GM12872 (cell line): ENCODE measurements at regions not wholly inside any gene's neighbourhood (a gene's known extent, or its start where the extent isn't known, plus 50 kb on each side); places are given as distances from the start of the nearest gene placed in this dataset.

Experiments
- TF ChIP-seq, protein P1 (sequence below): IDR thresholded peaks from 3 replicates; pipeline ENCODE4 v1.5.1; 2011; ENCODE audit warnings: low read depth, mild to moderate bottlenecking, low read length, moderate library complexity; ENCODE audit not compliant: insufficient read depth

DNA sequence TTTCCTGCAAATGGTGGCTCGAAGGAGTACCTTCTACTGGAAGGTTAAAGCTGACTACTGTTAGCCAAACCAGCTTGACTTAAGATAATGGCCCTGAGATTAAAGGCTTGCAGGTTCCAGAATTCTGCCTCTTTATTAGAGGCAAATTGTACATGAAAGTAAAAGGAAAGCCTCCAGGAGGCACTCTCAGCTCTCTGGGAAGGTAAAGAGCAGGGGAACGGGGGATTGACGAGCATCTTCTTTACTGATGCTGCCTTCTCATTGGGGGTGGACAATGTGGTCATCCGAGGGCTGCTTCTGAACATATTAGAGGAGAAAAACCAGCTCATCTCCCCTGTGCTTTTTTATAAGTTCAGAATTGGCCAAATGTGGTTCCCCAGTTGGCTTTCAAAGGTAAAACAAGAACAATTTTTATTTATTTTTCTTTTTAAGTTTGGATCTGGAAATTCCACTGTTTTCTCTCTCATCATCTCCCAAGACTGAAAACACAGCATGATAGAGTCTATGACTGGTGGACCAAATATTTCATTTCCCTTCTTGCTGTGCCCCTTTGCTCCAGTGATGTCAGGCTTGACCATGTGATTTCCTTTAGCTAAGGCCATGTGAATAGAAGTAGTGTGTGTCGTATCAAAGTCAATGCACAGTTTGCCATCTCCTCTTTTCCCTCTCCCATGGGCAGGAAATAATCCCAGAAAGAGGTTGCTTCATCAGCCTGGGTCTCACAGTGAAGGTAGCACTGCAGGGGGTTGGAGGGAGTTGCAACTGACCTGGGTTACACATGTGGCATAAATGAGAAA lies 292.7 kb downstream of the PRDM2 start:
- TF ChIP-seq, protein P1, sequence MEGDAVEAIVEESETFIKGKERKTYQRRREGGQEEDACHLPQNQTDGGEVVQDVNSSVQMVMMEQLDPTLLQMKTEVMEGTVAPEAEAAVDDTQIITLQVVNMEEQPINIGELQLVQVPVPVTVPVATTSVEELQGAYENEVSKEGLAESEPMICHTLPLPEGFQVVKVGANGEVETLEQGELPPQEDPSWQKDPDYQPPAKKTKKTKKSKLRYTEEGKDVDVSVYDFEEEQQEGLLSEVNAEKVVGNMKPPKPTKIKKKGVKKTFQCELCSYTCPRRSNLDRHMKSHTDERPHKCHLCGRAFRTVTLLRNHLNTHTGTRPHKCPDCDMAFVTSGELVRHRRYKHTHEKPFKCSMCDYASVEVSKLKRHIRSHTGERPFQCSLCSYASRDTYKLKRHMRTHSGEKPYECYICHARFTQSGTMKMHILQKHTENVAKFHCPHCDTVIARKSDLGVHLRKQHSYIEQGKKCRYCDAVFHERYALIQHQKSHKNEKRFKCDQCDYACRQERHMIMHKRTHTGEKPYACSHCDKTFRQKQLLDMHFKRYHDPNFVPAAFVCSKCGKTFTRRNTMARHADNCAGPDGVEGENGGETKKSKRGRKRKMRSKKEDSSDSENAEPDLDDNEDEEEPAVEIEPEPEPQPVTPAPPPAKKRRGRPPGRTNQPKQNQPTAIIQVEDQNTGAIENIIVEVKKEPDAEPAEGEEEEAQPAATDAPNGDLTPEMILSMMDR = no peak

- TF ChIP-seq, protein P1 = no peak
These were observed 294.4 kb downstream of the PRDM2 start for GRCh38 chr1:13994386-13994785.

GRCh38 chr1:13996334-13996733 lies 296.3 kb downstream of the PRDM2 start:
- TF ChIP-seq, protein P1 = no peak

- TF ChIP-seq, protein P1 = no peak
These were observed 303.6 kb downstream of the PRDM2 start for GRCh38 chr1:14003552-14003951.

- TF ChIP-seq, protein P1 = no peak
These were observed 309.6 kb downstream of the PRDM2 start for GRCh38 chr1:14009582-14009981.

DNA sequence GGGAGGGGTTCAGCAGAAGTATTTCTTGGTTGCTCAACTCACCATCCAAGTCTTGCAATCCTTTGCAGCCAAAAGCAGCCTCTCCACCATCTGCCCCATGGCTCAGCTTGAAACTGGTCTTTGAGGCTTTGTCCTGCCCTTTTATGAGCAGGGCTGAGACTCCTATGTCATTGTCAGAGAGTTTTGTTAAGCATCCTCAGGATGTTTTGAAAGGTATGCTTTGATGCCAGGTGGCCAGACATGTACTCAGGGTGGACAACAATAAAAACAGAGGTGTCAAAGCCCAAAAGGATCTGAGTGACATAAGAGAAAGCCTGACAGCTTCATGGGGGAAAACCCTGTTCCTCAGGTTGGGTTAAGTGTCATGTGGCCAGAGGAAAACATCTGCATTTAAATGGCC lies 310.5 kb downstream of the PRDM2 start:
- TF ChIP-seq, protein P1 = no peak

DNA sequence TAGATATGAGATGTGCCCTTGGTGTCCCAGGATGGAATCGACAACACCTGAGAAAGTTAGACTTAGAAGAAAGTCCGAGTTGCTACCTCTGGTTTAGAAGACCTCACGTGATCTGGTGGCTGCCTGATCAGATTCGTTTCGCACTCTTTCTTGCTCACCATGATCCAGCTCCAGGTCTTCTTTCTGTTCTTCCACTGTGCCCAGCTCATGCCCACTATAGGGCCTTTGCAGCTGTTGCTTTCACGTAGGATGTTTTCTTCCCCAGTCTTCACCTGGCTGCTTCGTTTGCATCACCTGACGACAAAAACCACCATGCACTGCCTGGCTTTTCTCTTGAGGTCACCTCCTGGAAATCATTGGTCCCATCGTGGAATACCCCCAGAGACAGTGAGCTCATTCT lies 311.1 kb downstream of the PRDM2 start:
- TF ChIP-seq, protein P1 = no peak
